ENCODE measurements at regions not wholly inside any gene's neighbourhood (a gene's known extent, or its start where the extent isn't known, plus 50 kb on each side); places are given as distances from the start of the nearest gene placed in this dataset.

GRCh38 chr6:14626556-14626955 is 509.0 kb downstream of the CD83 start:
- no peak overlapping the region for H3K4me3 Mint-ChIP-seq
- TF ChIP-seq, protein P1, sequence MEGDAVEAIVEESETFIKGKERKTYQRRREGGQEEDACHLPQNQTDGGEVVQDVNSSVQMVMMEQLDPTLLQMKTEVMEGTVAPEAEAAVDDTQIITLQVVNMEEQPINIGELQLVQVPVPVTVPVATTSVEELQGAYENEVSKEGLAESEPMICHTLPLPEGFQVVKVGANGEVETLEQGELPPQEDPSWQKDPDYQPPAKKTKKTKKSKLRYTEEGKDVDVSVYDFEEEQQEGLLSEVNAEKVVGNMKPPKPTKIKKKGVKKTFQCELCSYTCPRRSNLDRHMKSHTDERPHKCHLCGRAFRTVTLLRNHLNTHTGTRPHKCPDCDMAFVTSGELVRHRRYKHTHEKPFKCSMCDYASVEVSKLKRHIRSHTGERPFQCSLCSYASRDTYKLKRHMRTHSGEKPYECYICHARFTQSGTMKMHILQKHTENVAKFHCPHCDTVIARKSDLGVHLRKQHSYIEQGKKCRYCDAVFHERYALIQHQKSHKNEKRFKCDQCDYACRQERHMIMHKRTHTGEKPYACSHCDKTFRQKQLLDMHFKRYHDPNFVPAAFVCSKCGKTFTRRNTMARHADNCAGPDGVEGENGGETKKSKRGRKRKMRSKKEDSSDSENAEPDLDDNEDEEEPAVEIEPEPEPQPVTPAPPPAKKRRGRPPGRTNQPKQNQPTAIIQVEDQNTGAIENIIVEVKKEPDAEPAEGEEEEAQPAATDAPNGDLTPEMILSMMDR (IDR thresholded peaks at IDR 0.05; ENCODE audit: unreplicated experiment): no peak
- H3K27ac Mint-ChIP-seq: no peak overlapping the region
- peaks cover 18% of the 10 kb centered on the region for H3K4me1 Mint-ChIP-seq
- H3K36me3 Mint-ChIP-seq: no peaks in the 10 kb centered on the region
- peaks cover 14% of the 10 kb centered on the region for H3K9me3 Mint-ChIP-seq
- no peak for DNase-seq (ENCODE audit: low spot score in 2 of 2, unreplicated experiment in 2 of 2)
- peaks cover 27% of the 10 kb centered on the region for H3K27me3 Mint-ChIP-seq (ENCODE audit: low read depth)

DNA sequence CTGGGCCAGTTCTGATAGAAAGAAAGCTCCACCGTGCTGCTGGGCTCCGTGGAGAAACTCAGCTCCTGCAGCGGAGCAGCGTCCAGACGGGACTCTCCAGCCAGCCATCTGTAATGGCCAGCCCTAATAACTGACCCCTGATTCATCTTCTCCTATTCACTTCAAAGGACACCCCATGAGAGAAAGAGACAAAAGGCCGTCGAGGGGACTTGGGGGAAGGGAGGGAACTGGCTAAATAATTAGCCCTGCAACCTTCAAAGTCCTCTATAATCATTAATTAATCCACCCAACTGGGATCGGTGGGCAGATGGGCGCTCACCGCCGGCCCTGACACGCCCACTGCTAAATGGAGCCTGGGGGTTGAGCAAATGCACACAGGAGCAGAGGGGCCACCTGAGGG is 512.4 kb downstream of the CD83 start:
- no peak for DNase-seq (ENCODE audit: low spot score in 2 of 2, unreplicated experiment in 2 of 2)
- Mint-ChIP-seq H3K27ac (no peak overlapping the region), H3K27me3 (ENCODE audit: low read depth) (peaks cover 34% of the 10 kb centered on the region)

GRCh38 chr6:14633479-14633878 is 515.9 kb downstream of the CD83 start:
- Mint-ChIP-seq H3K9me3 (no peaks in the 10 kb centered on the region), H3K4me1 (peaks cover 2% of the 10 kb centered on the region), H3K27me3 (ENCODE audit: low read depth) (peaks cover 34% of the 10 kb centered on the region), H3K27ac (no peak overlapping the region), H3K4me3 (no peak overlapping the region), H3K36me3 (no peaks in the 10 kb centered on the region)
- no peak for DNase-seq (ENCODE audit: low spot score in 2 of 2, unreplicated experiment in 2 of 2)
- TF ChIP-seq, protein P1 (IDR thresholded peaks at IDR 0.05; ENCODE audit: unreplicated experiment): no peak

More for the DNA sequence above, 512.4 kb downstream of the CD83 start:
- Mint-ChIP-seq H3K36me3 (no peaks in the 10 kb centered on the region), H3K9me3 (peaks cover 14% of the 10 kb centered on the region), H3K4me1 (peaks cover 2% of the 10 kb centered on the region), H3K4me3 (no peak overlapping the region)
- TF ChIP-seq, protein P1 (IDR thresholded peaks at IDR 0.05; ENCODE audit: unreplicated experiment): no peak

DNA sequence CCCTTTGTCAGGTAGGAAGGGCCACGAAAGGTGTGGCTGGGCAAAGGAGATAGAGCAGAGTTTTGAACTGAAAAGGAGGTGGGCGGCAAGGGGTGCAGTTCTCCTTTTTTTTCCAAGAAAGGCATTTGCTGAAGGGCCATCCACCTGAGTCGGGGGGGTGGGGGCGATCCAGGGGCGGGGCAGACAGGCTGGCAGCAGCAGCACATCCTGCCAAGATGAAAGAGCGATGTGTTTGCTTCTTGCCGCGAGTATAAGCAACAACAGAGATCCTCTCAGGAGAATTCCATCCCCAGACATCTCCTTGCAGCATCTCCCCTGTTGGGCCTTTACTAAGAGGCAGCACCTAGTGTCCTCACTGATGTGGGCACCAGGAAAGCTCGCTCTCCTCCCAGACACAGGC is 516.5 kb downstream of the CD83 start:
- peaks cover 8% of the 10 kb centered on the region for H3K4me1 Mint-ChIP-seq
- no peak overlapping the region for H3K27ac Mint-ChIP-seq
- TF ChIP-seq, protein P1 (IDR thresholded peaks at IDR 0.05; ENCODE audit: unreplicated experiment): no peak
- no peak for DNase-seq (ENCODE audit: low spot score in 2 of 2, unreplicated experiment in 2 of 2)
- no peaks in the 10 kb centered on the region for H3K36me3 Mint-ChIP-seq
- peaks cover 39% of the 10 kb centered on the region for H3K27me3 Mint-ChIP-seq (ENCODE audit: low read depth)
- H3K9me3 Mint-ChIP-seq: no peaks in the 10 kb centered on the region
- H3K4me3 Mint-ChIP-seq: no peak overlapping the region

GRCh38 chr6:14635195-14635594 is 517.6 kb downstream of the CD83 start:
- Mint-ChIP-seq H3K9me3 (no peaks in the 10 kb centered on the region), H3K27me3 (ENCODE audit: low read depth) (peaks cover 41% of the 10 kb centered on the region), H3K36me3 (no peaks in the 10 kb centered on the region), H3K4me1 (peaks cover 13% of the 10 kb centered on the region), H3K4me3 (no peak overlapping the region), H3K27ac (no peak overlapping the region)
- DNase-seq (ENCODE audit: low spot score in 2 of 2, unreplicated experiment in 2 of 2): no peak
- TF ChIP-seq, protein P1 (IDR thresholded peaks at IDR 0.05; ENCODE audit: unreplicated experiment): no peak
